ENCODE measurements at regions not wholly inside any gene's neighbourhood (a gene's known extent, or its start where the extent isn't known, plus 50 kb on each side); places are given as distances from the start of the nearest gene placed in this dataset.

DNA sequence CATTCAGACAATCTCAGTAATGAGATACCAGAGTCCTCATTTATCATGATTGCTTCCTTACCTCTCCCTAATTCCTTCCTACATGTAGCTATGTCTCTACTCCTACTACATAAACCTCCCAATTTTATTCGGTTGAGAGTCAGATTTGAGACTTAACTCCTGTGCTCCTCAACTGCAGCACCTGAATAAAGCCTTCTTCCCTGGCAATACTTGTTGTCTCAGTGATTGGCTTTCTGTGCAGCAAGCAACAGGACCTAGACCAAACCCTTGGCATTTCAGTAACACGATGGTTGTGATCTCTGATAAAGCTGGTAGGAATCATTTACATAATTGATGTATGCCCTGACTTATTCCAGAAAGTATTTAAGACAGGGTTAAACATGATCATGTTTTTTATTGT lies 106.7 kb upstream of the NANOGP8 start:
- TF ChIP-seq EGR1 (IDR thresholded peaks at IDR 0.05) = no peak
- TF ChIP-seq EP300 (IDR thresholded peaks at IDR 0.05; ENCODE audit: borderline replicate concordance) = no peak
- TF ChIP-seq, protein P1, sequence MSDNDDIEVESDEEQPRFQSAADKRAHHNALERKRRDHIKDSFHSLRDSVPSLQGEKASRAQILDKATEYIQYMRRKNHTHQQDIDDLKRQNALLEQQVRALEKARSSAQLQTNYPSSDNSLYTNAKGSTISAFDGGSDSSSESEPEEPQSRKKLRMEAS (IDR thresholded peaks at IDR 0.05) = no peak
- TF ChIP-seq TAF1 (IDR thresholded peaks at IDR 0.05; ENCODE audit: low read depth) = no peak
- no peak for TF ChIP-seq CREB1 (IDR thresholded peaks at IDR 0.05; ENCODE audit: low read depth)
- TF ChIP-seq, protein P2, sequence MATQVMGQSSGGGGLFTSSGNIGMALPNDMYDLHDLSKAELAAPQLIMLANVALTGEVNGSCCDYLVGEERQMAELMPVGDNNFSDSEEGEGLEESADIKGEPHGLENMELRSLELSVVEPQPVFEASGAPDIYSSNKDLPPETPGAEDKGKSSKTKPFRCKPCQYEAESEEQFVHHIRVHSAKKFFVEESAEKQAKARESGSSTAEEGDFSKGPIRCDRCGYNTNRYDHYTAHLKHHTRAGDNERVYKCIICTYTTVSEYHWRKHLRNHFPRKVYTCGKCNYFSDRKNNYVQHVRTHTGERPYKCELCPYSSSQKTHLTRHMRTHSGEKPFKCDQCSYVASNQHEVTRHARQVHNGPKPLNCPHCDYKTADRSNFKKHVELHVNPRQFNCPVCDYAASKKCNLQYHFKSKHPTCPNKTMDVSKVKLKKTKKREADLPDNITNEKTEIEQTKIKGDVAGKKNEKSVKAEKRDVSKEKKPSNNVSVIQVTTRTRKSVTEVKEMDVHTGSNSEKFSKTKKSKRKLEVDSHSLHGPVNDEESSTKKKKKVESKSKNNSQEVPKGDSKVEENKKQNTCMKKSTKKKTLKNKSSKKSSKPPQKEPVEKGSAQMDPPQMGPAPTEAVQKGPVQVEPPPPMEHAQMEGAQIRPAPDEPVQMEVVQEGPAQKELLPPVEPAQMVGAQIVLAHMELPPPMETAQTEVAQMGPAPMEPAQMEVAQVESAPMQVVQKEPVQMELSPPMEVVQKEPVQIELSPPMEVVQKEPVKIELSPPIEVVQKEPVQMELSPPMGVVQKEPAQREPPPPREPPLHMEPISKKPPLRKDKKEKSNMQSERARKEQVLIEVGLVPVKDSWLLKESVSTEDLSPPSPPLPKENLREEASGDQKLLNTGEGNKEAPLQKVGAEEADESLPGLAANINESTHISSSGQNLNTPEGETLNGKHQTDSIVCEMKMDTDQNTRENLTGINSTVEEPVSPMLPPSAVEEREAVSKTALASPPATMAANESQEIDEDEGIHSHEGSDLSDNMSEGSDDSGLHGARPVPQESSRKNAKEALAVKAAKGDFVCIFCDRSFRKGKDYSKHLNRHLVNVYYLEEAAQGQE (IDR thresholded peaks at IDR 0.05; ENCODE audit: low read depth) = no peak
- no peak for TF ChIP-seq ZBTB7A (IDR thresholded peaks at IDR 0.05; ENCODE audit: low read depth)
- TF ChIP-seq CEBPB (IDR thresholded peaks at IDR 0.05) = no peak
- TF ChIP-seq NFIC (IDR thresholded peaks at IDR 0.05) = no peak
- no peak for TF ChIP-seq TEAD4 (IDR thresholded peaks at IDR 0.05)

DNA sequence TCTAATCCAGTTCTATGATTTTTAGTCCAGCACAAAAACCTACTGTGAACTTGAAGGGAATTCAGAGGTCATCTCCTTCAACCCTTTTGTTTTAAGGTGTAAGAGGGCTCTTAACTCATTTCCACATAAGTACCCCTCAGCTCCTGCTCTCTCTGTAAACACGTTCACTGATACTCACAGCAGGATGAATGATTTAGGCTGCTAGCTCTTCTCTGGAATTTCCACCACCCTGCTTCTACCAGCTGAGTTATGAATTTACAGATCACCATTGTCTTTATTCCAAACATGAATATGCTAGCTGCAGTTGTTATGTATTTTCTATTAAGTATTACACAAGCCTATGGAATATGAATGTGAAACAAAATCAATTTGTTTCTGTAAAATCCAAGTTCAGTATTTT lies 101.3 kb upstream of the NANOGP8 start:
- no peak for TF ChIP-seq TAF1 (IDR thresholded peaks at IDR 0.05; ENCODE audit: low read depth)
- TF ChIP-seq CEBPB (IDR thresholded peaks at IDR 0.05) = no peak
- TF ChIP-seq, protein P3, sequence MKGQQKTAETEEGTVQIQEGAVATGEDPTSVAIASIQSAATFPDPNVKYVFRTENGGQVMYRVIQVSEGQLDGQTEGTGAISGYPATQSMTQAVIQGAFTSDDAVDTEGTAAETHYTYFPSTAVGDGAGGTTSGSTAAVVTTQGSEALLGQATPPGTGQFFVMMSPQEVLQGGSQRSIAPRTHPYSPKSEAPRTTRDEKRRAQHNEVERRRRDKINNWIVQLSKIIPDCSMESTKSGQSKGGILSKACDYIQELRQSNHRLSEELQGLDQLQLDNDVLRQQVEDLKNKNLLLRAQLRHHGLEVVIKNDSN (IDR thresholded peaks at IDR 0.05) = no peak
- no peak for TF ChIP-seq CREB1 (IDR thresholded peaks at IDR 0.05; ENCODE audit: low read depth)
- no peak for TF ChIP-seq TEAD4 (IDR thresholded peaks at IDR 0.05)
- TF ChIP-seq EGR1 (IDR thresholded peaks at IDR 0.05) = no peak
- no peak for TF ChIP-seq ZBTB7A (IDR thresholded peaks at IDR 0.05; ENCODE audit: low read depth)
- no peak for TF ChIP-seq YY1 (IDR thresholded peaks at IDR 0.05; ENCODE audit: low read depth)
- no peak for TF ChIP-seq EP300 (IDR thresholded peaks at IDR 0.05; ENCODE audit: borderline replicate concordance)
- no peak for TF ChIP-seq NFIC (IDR thresholded peaks at IDR 0.05)

DNA sequence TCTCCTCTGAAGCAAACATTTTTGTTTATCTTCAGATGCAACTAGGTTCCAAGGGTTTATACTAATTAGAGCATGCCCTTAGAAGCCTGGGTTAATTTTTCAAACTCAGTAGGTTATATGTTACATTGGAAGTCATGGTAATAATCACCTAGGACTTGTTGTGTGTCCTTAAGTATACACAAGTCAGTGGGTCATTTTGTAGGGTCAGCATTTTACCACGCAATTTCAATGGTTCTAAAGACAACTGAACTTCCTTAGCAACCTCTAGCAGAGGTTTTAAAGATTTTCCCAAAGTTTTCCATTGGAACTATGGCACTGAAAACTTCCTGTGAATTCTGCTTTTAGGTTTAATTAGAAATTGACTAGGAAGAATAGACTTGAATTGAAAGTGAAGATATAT lies 99.6 kb upstream of the NANOGP8 start:
- TF ChIP-seq FOXM1 (IDR thresholded peaks at IDR 0.05; ENCODE audit: borderline replicate concordance, low read depth) (no peak), CEBPB (IDR thresholded peaks at IDR 0.05) (no peak), TEAD4 (IDR thresholded peaks at IDR 0.05) (no peak), EGR1 (IDR thresholded peaks at IDR 0.05) (no peak), TCF12 (IDR thresholded peaks at IDR 0.05; ENCODE audit: low read depth) (no peak), TAF1 (IDR thresholded peaks at IDR 0.05; ENCODE audit: low read depth) (no peak), NFIC (IDR thresholded peaks at IDR 0.05) (no peak), EP300 (IDR thresholded peaks at IDR 0.05; ENCODE audit: borderline replicate concordance) (no peak), CREB1 (IDR thresholded peaks at IDR 0.05; ENCODE audit: low read depth) (no peak), RAD21 (IDR thresholded peaks at IDR 0.05; ENCODE audit: low read depth) (no peak), YY1 (IDR thresholded peaks at IDR 0.05; ENCODE audit: low read depth) (no peak)
- TF ChIP-seq, protein P3 (IDR thresholded peaks at IDR 0.05) = no peak
- TF ChIP-seq, protein P1 (IDR thresholded peaks at IDR 0.05) = no peak

DNA sequence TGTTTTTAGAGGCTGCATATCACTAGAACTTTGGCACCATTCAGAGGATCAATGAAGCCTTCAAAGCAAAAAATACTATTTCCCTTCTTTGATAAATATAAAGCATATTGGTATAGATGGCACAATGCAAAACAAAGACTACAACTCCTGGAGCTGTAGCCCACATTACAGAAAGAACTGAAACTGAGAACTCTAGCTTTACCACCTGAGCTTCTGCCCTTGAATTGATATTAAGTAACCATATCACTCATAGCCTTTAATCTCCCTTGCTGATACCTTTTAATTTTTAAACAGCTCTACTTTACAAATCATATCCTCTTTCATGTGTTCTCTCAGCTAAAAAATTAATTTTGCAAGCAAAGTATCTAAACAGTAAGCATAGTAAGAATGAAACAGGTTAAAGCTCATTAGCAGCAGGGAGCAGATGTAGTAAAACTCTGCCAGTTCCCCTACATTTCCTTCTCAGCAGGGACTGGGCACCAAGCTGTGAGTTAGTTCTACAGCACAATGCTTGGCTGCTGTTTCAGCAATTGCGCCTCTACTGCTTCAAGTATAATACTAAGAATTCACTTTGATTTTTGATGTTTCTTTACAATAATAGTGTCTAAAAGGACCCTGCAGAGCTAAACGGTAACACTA lies 97.9 kb upstream of the NANOGP8 start:
- TF ChIP-seq, protein P1 (IDR thresholded peaks at IDR 0.05) = no peak
- TF ChIP-seq TEAD4 (IDR thresholded peaks at IDR 0.05) (peak; percentile 68; the same call in 1 of the 2 replicates), ZBTB7A (IDR thresholded peaks at IDR 0.05; ENCODE audit: low read depth) (no peak), CEBPB (IDR thresholded peaks at IDR 0.05) (no peak; the same call in 1 of the 2 replicates), YY1 (IDR thresholded peaks at IDR 0.05; ENCODE audit: low read depth) (no peak), TAF1 (IDR thresholded peaks at IDR 0.05; ENCODE audit: low read depth) (no peak), NFIC (IDR thresholded peaks at IDR 0.05) (peak; percentile 80), EP300 (IDR thresholded peaks at IDR 0.05; ENCODE audit: borderline replicate concordance) (peak; percentile 68), RAD21 (IDR thresholded peaks at IDR 0.05; ENCODE audit: low read depth) (no peak), FOXM1 (IDR thresholded peaks at IDR 0.05; ENCODE audit: borderline replicate concordance, low read depth) (0 out of 2 replicates have a peak, but pooled peaks have one; percentile 41), TCF12 (IDR thresholded peaks at IDR 0.05; ENCODE audit: low read depth) (peak; percentile 70), EGR1 (IDR thresholded peaks at IDR 0.05) (no peak), CREB1 (IDR thresholded peaks at IDR 0.05; ENCODE audit: low read depth) (no peak)
- TF ChIP-seq, protein P2 (IDR thresholded peaks at IDR 0.05; ENCODE audit: low read depth) = no peak
- TF ChIP-seq, protein P3 (IDR thresholded peaks at IDR 0.05) = no peak

DNA sequence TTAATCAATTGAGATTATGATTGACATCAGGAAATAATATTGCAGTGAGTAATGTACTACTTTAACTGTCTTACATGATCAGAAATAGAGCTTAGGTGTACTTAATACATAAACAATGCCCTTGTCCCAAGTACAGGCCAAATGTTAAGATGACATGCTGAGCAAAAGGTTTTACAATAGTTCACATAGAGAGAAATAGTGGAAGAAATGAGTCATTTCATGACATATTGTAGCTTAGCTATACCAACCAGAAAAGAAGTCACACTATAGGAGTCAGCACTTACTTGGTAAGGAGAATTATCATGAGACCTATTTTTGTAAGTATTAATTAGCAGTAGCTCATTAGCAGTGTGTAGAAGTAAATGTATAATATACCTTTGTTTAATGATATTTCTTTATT lies 96.4 kb upstream of the NANOGP8 start:
- TF ChIP-seq EP300 (IDR thresholded peaks at IDR 0.05; ENCODE audit: borderline replicate concordance) = peak; percentile 59; the same call in 1 of the 2 replicates
- no peak for TF ChIP-seq EGR1 (IDR thresholded peaks at IDR 0.05)
- TF ChIP-seq NFIC (IDR thresholded peaks at IDR 0.05) = peak; percentile 51
- 0 out of 2 replicates have a peak, but pooled peaks have one; percentile 28 for TF ChIP-seq TEAD4 (IDR thresholded peaks at IDR 0.05)
- TF ChIP-seq, protein P3 (IDR thresholded peaks at IDR 0.05) = no peak
- TF ChIP-seq FOXM1 (IDR thresholded peaks at IDR 0.05; ENCODE audit: borderline replicate concordance, low read depth) = peak; percentile 37; the same call in 1 of the 2 replicates
- TF ChIP-seq TCF12 (IDR thresholded peaks at IDR 0.05; ENCODE audit: low read depth) = peak; percentile 39; the same call in 1 of the 2 replicates
- no peak for TF ChIP-seq ZBTB7A (IDR thresholded peaks at IDR 0.05; ENCODE audit: low read depth)
- TF ChIP-seq YY1 (IDR thresholded peaks at IDR 0.05; ENCODE audit: low read depth) = no peak
- TF ChIP-seq TAF1 (IDR thresholded peaks at IDR 0.05; ENCODE audit: low read depth) = no peak
- TF ChIP-seq, protein P1 (IDR thresholded peaks at IDR 0.05) = no peak
- 0 out of 2 replicates have a peak, but pooled peaks have one; percentile 6 for TF ChIP-seq CEBPB (IDR thresholded peaks at IDR 0.05)

Data from Ishikawa (cell line).